HepG2 (cell line): ENCODE measurements at regions not wholly inside any gene's neighbourhood (a gene's known extent, or its start where the extent isn't known, plus 50 kb on each side); places are given as distances from the start of the nearest gene placed in this dataset.

Experiments
- ATAC-seq: fragments of 200-7000 bp; cut with Tn5 transposase; 3 replicates; pipeline ENCODE4 v1.9.1; 2020; ENCODE audit warnings: mild to moderate bottlenecking, moderate library complexity
- BruUV-seq: library from RNA; stranded (reverse); fragments of 400-500 nt; replicated peaks from 2 replicates; lab custom pipeline; 2021; lab: Mats Ljungman, UMichigan
- CTCF ChIA-PET: fragments of 300-600 bp; formaldehyde crosslinking; extraction: SDS; loops from one replicate; lab custom pipeline; 2021; ENCODE audit warnings: low total read pairs, inconsistent platforms, low intra/inter-chr PET ratio; lab: Yijun Ruan, JAX
- POLR2A ChIA-PET: fragments of 350-600 bp; sonication (Branson Sonifier 250); formaldehyde crosslinking; loops from one replicate; lab custom pipeline; 2020; ENCODE audit warnings: antibody characterized with exemption, inconsistent platforms; lab: Yijun Ruan, JAX
- DNase-seq: peaks from one replicate; pipeline ENCODE4 v3.0.0-alpha.2; 2015; ENCODE audit warnings: low spot score
- FAIRE-seq: peaks from 3 replicates; lab custom pipeline; 2011; peaks lifted over from hg19 to GRCh38; lab: Jason Lieb, UNC
- H2AFZ ChIP-seq: one replicate; pipeline ENCODE4 v1.6.1; 2011; ENCODE audit warnings: low read length, inconsistent platforms
- H3K27ac ChIP-seq: fragments of 300-600 bp; 3 replicates; pipeline ENCODE4 v1.8.0; 2011; ENCODE audit warnings: mixed run types, mild to moderate bottlenecking, mixed read lengths, low read length, inconsistent platforms; ENCODE audit not compliant: insufficient read depth; ENCODE audit errors: extremely low read length
- H3K27me3 ChIP-seq, 2 experiments: fragments of 200-600 bp in 1 of 2; 2 replicates in 1 of 2; 3 replicates in 1 of 2; pipeline versions ENCODE4 v1.6.0 to v1.8.0; 2011; ENCODE audit warnings: low read length in 2 of 2, mild to moderate bottlenecking in 2 of 2, moderate library complexity in 2 of 2, inconsistent platforms in 1 of 2; ENCODE audit not compliant: insufficient read depth in 2 of 2, control insufficient read depth in 1 of 2
- H3K36me3 ChIP-seq, 2 experiments: fragments of 200-600 bp in 1 of 2; replicated peaks in 1 of 2; 2 replicates in 1 of 2; 3 replicates in 1 of 2; pipeline versions ENCODE4 v1.5.1 to v1.8.0; 2011; ENCODE audit warnings: low read length in 2 of 2, inconsistent platforms in 1 of 2; ENCODE audit not compliant: insufficient read depth in 2 of 2, control insufficient read depth in 1 of 2
- H3K4me1 ChIP-seq: 2 replicates; pipeline ENCODE4 v1.5.1; 2012; ENCODE audit warnings: low read length, inconsistent platforms; ENCODE audit not compliant: insufficient read depth
- H3K4me2 ChIP-seq: 2 replicates; pipeline ENCODE4 v1.6.0; 2011; ENCODE audit warnings: low read depth, low read length, inconsistent platforms
- H3K4me3 ChIP-seq, 3 experiments: fragments of 200-600 bp in 1 of 3; sonication (generic), shearing (Covaris generic) in 1 of 3; replicated peaks in 1 of 3; 2 replicates each; pipeline ENCODE4 v1.5.1; 2011 to 2016; ENCODE audit warnings: low read length in 3 of 3, inconsistent platforms in 2 of 3, low read depth in 2 of 3, mild to moderate bottlenecking in 2 of 3, control low read depth in 1 of 3, mixed read lengths in 1 of 3; ENCODE audit not compliant: insufficient read depth in 1 of 3
- H3K79me2 ChIP-seq: one replicate; pipeline ENCODE4 v1.6.1; 2011; ENCODE audit warnings: low read length, inconsistent platforms; ENCODE audit not compliant: insufficient read depth
- H3K9ac ChIP-seq: 2 replicates; pipeline ENCODE4 v1.6.0; 2011; ENCODE audit warnings: mild to moderate bottlenecking, low read depth, low read length, inconsistent platforms; ENCODE audit not compliant: insufficient read depth
- H3K9me3 ChIP-seq: 2 replicates; pipeline ENCODE4 v1.5.1; 2012; ENCODE audit warnings: mild to moderate bottlenecking, low read length
- H4K20me1 ChIP-seq: 2 replicates; pipeline ENCODE4 v1.6.0; 2011; ENCODE audit warnings: inconsistent platforms, mild to moderate bottlenecking, low read length, moderate library complexity; ENCODE audit not compliant: insufficient read depth
- CAMTA2 ChIP-seq: sonication (generic); formaldehyde crosslinking; IDR thresholded peaks from 2 replicates; pipeline ENCODE4 v1.4.0; 2020; ENCODE audit warnings: mild to moderate bottlenecking, missing genetic modification reagents, borderline replicate concordance
- CENPX ChIP-seq: sonication (generic); formaldehyde crosslinking; IDR thresholded peaks from 2 replicates; pipeline ENCODE4 v1.9.0; 2021; ENCODE audit warnings: mild to moderate bottlenecking, missing genetic modification reagents, moderate library complexity
- DR1 ChIP-seq: sonication (generic); formaldehyde crosslinking; IDR thresholded peaks from 2 replicates; pipeline ENCODE4 v1.8.0; 2021; ENCODE audit warnings: mild to moderate bottlenecking, missing genetic modification reagents, inconsistent platforms
- FOXA3 ChIP-seq: IDR thresholded peaks from 2 replicates; pipeline ENCODE4 v1.6.1; 2016; ENCODE audit warnings: missing genetic modification reagents, missing compliant biosample characterization
- NFYC ChIP-seq: IDR thresholded peaks from 2 replicates; pipeline ENCODE4 v1.6.1; 2016; ENCODE audit warnings: missing genetic modification reagents, missing compliant biosample characterization
- NR2F6 ChIP-seq, 2 experiments: IDR thresholded peaks; 2 replicates each; pipeline ENCODE4 v1.6.1; 2016; ENCODE audit warnings: antibody characterized with exemption in 1 of 2, mild to moderate bottlenecking in 1 of 2
- RXRA ChIP-seq: sonication (generic); formaldehyde crosslinking; IDR thresholded peaks from 2 replicates; pipeline ENCODE4 v1.5.1; 2020; ENCODE audit warnings: missing genetic modification reagents
- SNRNP70 ChIP-seq: fragments of 200-400 bp; formaldehyde crosslinking; IDR thresholded peaks from 2 replicates; pipeline ENCODE4 v1.6.1; 2017; ENCODE audit warnings: mild to moderate bottlenecking, low read depth, low read length, moderate library complexity
- SRF ChIP-seq: IDR thresholded peaks from 2 replicates; pipeline ENCODE4 v1.6.1; 2011; ENCODE audit warnings: mild to moderate bottlenecking, low read depth, low read length, moderate library complexity
- TSC22D2 ChIP-seq: sonication (generic); formaldehyde crosslinking; IDR thresholded peaks from 2 replicates; pipeline ENCODE4 v1.5.1; 2020; ENCODE audit warnings: missing genetic modification reagents, mild to moderate bottlenecking, borderline replicate concordance
- ZNF124 ChIP-seq: sonication (generic); formaldehyde crosslinking; IDR thresholded peaks from 2 replicates; pipeline ENCODE4 v1.4.0; 2020; ENCODE audit warnings: missing genetic modification reagents
- ZNF430 ChIP-seq: sonication (generic); formaldehyde crosslinking; IDR thresholded peaks from 2 replicates; pipeline ENCODE4 v1.9.0; 2021; ENCODE audit warnings: mild to moderate bottlenecking, missing genetic modification reagents
- ZNF879 ChIP-seq: sonication (generic); formaldehyde crosslinking; IDR thresholded peaks from 2 replicates; pipeline ENCODE4 v1.8.1; 2023; ENCODE audit warnings: missing genetic modification reagents
- WGBS: methylation state at CpG from one replicate; pipeline ENCODE4 v1.1.6; 2017; ENCODE audit warnings: low lambda C conversion rate; 5-methylcytosine and 5-hydroxymethylcytosine counted together
- in situ Hi-C: cut with HindIII; loops from 2 replicates; pipeline ENCODE4 v1.10.0; 2017; ENCODE audit warnings: low pct_unique_long_range_greater_than_20kb; ENCODE audit not compliant: extremely low pct_ligation_motif_present
- intact Hi-C: fragments of 100-400 bp; cut with micrococcal nuclease; formaldehyde crosslinking; loops from one replicate; pipeline ENCODE4 v1.10.0; 2022; ENCODE audit not compliant: unreplicated experiment
- TF ChIP-seq, protein P1 (sequence below): sonication (generic); formaldehyde crosslinking; IDR thresholded peaks from 2 replicates; pipeline ENCODE4 v1.5.1; 2020; ENCODE audit warnings: mild to moderate bottlenecking, missing genetic modification reagents, moderate library complexity

DNA sequence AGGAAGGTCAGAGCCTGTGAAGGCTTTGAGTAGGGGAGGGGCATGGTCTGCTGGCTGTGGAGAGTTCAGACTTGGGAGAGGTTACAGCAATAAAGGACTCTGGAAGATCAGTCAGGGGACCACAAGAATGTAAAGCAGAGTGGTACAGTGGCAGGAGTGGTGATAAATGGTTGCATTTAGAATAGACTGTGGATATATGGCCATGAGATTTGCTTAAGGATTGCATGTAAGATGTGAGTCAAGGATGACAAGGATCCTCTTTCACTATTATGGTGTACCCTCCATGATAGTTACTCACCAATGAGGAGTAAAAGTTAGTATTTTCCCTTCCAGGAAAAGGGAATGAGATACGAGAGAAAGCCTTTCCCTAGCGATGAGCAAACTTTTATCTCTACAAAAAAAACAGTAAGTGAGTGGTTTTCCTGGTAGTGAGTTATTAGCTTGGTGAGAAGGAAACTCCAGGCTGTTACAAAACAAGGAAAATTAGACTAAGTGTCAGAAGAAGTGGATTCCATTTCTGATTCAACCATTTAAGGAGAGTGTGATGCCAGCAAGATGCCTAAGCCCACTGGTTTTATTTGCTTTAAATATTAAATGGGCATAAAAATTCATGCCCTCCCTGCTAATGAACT is 818.0 kb upstream of the ACVR2A start:
- Histone ChIP-seq H3K4me2 (no peak overlapping the region), H3K36me3 (no peaks in the 10 kb centered on the region), H3K27ac (no peak overlapping the region), H3K9ac (no peak overlapping the region), H2AFZ (no peak overlapping the region), H3K4me1 (no peaks in the 10 kb centered on the region), H3K9me3 (peaks cover 23% of the 10 kb centered on the region; the same call in 1 of the 2 replicates), H3K79me2 (no peaks in the 10 kb centered on the region), H3K27me3 (no peaks in the 10 kb centered on the region), H4K20me1 (no peaks in the 10 kb centered on the region), H3K4me3 (no peak overlapping the region)
- FAIRE-seq: no peak
- no peak for DNase-seq
- CTCF ChIA-PET: no interaction called here
- no peak for TF ChIP-seq DR1 (CRISPR knock-in tag)
- no peak for TF ChIP-seq ZNF879 (CRISPR knock-in tag)
- TF ChIP-seq, protein P1, sequence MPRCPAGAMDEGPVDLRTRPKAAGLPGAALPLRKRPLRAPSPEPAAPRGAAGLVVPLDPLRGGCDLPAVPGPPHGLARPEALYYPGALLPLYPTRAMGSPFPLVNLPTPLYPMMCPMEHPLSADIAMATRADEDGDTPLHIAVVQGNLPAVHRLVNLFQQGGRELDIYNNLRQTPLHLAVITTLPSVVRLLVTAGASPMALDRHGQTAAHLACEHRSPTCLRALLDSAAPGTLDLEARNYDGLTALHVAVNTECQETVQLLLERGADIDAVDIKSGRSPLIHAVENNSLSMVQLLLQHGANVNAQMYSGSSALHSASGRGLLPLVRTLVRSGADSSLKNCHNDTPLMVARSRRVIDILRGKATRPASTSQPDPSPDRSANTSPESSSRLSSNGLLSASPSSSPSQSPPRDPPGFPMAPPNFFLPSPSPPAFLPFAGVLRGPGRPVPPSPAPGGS (CRISPR knock-in tag): no peak
- TF ChIP-seq SRF: no peak
- no peak for TF ChIP-seq SNRNP70
- TF ChIP-seq RXRA (CRISPR knock-in tag): no peak
- no peak for TF ChIP-seq CENPX (CRISPR knock-in tag)
- no peak for TF ChIP-seq TSC22D2
- no peak for TF ChIP-seq CAMTA2 (CRISPR knock-in tag)
- TF ChIP-seq NR2F6 (IDR thresholded peaks at IDR 0.05): no peak
- TF ChIP-seq NR2F6 (CRISPR knock-in tag; IDR thresholded peaks at IDR 0.05): no peak
- TF ChIP-seq ZNF124 (CRISPR knock-in tag): no peak
- no peak for TF ChIP-seq FOXA3 (CRISPR knock-in tag)
- TF ChIP-seq NFYC (CRISPR knock-in tag): no peak
- TF ChIP-seq ZNF430 (CRISPR knock-in tag): no peak
- 3% methylated on average over 2 of the region's 2 CpGs for WGBS
- in situ Hi-C loops: no loop called here
- no TSS peak for BruUV-seq
- POLR2A ChIA-PET: no interaction called here
- intact Hi-C loops: no loop called here
- no peak for ATAC-seq
